OCI-M2 (cell line): ENCODE measurements at regions not wholly inside any gene's neighbourhood (a gene's known extent, or its start where the extent isn't known, plus 50 kb on each side); places are given as distances from the start of the nearest gene placed in this dataset.
"Not testable (repeated sequence)": the region's sequence is repeated elsewhere in the genome, so short reads cannot be mapped to it uniquely, and the experiment has no call there.

Source experiments
- DNase-seq: peaks from one replicate; lab custom pipeline; 2025; ENCODE audit not compliant: unreplicated experiment; lab: John Stamatoyannopoulos, UW

DNA sequence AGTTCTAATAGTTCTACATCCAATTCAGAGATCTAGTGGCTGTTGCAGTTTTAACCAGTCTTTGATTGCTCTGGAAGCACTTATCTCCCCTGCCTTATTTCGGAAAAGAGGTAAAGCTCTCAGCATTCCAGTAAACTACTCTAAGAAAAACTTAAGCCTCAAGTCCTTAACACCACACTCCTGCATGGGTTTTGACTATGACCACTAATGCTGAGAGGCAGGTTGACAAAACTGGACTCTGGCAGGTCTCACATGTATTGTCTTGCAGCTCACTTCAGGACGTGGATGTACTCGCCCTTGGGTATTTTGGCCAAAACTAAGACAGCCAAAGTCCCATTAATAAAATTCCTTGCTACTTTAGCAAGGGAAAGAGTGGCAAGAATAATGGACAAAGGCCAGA lies 405.9 kb upstream of the GRM7 start:
- DNase-seq, result no peak

DNA sequence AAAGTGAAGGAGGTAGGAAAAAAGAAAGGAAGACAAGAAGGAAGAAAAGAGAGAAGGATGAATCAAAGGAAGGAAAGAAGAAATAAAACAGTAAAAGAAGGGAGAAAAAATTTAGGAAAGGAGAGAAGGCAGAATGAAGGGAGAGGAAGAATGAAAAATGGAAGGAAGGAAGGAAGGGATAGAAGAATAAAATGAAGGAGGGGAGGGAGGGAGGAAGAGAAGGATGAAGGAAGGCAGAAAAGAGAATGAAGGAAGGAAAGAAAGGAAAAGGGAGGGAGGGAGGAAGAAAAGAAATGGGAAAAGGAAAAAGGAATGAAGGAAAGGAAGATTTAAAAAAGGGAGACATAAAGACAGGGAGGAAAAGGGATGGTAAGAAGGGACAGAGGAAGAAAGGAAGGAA lies 393.7 kb upstream of the GRM7 start:
- DNase-seq, result no peak

GRCh38 chr3:6468589-6468988 lies 392.3 kb upstream of the GRM7 start:
- no peak for DNase-seq

DNA sequence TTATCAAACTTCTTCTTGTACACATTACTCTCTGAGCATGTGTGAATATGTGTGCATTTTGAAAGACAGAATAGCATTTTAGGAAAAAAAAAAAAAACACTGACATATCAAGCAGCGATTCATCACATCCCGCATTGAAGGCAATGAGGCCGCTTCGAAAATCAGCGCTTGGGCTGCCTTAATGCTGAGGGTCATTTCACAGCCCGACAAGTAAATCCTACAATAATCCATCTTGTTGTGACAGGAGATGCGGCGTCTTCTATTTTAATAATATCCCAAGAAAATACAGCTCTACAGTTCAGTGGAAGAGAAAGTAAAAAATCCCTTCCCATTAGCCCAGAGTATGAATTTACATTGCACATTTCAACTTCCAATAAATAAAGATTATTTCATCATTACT lies 389.2 kb upstream of the GRM7 start:
- DNase-seq, result no peak

DNA sequence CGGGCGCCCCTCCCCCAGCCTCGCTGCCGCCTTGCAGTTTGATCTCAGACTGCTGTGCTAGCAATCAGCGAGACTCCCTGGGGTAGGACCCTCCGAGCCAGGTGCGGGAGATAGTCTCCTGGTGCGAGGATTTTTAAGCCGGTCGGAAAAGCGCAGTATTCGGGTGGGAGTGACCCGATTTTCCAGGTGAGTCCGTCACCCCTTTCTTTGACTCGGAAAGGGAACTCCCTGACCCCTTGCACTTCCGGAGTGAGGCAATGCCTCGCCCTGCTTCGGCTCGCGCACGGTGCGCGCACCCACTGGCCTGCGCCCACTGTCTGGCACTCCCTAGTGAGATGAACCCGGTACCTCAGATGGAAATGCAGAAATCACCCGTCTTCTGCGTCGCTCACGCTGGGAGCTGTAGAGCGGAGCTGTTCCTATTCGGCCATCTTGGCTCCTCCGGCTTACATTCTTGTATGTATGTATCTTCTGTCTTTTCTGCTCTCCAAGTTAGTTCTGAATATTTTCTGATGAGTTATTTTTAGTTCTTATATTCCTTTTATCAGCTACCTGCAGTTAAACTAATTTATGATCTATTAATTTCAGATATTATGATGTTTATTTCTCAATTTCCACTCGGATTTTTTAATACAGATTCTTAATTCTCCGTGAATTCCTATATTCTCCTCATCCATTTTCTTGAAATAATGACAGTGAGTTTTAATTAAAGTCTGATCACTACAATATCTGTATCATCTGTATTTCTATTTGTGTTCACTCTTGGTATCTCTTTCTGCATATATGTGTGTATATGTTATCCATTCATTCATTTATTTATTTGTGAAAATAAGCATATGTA lies 370.2 kb upstream of the GRM7 start:
- DNase-seq, result not testable (repeated sequence)

DNA sequence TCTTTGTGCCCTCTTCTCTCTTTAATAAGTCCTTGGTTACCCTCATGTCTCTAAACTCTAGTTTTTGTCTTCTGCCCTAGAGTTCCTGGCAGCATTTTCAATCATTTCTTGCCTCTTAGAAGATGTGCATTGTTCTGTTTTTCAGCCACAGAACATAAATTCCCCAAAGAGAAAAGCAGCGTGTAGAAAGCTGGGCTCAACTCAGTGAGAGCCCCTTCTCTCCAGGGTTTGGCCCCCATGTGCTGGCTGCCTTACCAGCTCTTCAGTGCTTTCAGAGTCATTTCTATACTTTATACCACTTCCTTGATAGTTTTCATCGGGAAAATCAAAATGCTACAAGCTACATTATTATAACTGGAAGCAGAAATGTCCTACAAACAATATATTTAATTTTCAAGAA lies 369.1 kb upstream of the GRM7 start:
- no peak for DNase-seq

DNA sequence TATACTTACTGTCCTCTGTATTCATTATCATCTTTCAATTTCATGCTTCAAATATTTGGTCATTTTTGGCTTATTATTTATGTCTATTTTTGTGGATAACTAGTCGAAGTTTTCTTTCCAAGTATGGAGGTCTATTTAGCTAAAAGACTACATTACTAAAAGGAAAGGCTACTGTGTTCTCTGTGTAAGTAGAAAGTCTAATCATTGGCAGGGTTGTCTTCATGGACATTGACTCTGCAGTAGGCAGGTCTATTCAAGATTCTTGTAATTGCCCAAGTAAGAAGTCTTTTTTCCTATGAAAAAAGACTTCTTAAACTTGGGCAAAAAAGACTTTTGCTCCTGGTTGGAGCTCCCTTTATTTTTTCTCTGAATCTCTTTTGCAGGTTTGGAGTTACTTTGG lies 368.6 kb upstream of the GRM7 start:
- DNase-seq, result no peak

- not testable (repeated sequence) for DNase-seq
Measured at GRCh38 chr3:6498944-6499343, 362.0 kb upstream of the GRM7 start.

DNA sequence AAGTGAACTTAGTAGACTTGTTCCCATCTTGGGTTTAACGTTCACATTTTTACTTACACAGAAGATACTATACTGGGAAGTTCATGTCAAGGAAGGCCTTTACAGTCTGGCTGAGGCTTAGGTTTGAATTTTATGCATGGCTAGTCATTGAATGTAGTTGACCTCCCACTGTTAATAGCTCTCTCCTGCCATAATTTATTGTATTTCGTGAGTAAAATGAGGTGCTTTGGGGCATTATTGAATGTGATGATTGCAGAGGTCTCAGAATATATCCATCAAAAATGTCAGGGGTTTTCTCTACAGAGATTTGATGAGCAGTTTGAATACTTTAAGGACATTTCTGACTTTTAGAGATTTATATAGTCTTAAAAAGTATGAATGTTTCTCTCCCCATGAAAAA lies 356.6 kb upstream of the GRM7 start:
- DNase-seq, result no peak

- no peak for DNase-seq
Measured at GRCh38 chr3:6504834-6505233, 356.1 kb upstream of the GRM7 start.

GRCh38 chr3:6508410-6508759 lies 352.5 kb upstream of the GRM7 start:
- DNase-seq, result no peak

DNA sequence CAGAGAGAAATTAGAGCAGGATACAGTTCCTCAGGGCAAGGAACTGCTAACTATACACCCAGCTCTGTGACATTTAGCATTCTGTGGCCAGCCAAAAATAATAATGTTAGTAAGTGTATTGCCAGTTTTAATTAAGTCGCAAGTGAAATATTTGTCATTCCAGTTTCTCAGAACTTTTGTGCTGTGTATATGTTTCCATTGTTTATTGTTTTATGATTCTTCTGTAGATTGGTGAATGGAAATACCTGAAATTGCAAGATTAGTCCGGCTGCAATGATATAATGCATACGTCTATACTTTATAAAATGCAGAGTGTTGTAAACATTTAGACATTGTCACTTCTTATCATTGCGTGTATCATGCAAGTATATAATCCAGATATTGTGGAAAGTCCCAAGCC lies 351.3 kb upstream of the GRM7 start:
- DNase-seq, result no peak

DNA sequence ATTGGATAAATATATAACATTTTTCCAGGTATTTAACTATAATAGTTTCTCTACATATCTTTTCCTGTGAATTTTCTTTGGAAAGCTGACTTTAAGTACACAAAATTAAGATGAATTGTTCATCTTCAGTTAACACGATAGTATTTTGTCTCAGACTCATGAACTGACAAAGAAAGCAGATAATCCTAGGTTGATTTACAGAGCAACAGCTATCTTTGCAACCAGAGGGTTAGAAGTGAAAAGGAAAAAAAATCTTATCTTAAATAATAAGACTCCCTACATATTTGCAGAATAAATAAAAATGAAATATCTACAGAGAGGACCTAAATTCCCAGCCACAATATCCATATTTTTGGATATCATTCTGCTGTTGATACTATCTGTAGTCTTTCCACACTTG lies 350.2 kb upstream of the GRM7 start:
- DNase-seq, result no peak

DNA sequence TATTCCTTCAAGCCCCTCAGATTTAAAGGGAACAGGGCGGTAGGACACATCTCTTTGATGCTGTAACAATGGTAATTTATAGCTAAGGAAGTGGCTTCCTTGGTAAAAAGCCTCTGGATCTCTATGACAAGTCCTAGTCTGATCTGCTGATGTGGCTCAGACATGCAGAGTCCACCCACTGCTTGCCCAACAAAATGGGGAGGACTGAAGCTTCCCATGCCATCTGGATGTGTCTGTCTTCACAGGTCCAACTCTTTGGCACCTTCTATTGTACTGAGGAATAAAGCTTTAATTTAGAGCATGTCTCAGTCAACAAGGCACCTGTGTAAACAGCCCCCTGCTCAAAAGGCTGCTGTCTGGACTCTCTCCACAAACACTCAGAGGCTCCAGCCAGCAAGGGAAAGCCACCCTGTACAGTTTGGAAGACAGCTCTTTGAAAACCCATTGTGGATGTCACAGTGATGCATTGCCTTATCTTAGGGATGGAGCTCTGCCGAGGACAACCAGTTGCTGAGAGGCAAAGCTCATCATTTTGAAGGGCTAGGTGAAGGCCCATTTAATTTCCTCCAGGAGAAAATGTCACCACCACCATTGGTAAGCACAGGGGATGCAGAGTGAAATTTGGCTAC lies 348.6 kb upstream of the GRM7 start:
- DNase-seq, result no peak

DNA sequence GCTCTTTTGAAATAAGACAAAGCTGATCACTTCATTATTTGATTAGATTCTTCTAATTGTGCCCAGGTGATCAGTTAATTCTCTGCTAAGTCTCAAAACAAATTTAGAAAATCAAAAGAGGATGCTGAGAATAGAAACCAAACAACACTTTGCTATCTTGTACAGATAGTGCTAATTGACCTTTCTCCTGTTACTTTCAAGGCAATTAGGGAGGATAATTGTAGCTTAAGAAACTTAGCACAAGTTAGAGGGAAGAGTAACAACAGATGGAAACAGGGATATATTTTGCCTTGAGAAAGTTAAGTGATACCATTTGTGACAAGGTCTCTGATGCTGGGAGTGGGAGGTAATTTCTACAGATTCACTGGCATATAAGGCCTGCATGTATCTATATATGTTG lies 344.8 kb upstream of the GRM7 start:
- DNase-seq, result no peak

DNA sequence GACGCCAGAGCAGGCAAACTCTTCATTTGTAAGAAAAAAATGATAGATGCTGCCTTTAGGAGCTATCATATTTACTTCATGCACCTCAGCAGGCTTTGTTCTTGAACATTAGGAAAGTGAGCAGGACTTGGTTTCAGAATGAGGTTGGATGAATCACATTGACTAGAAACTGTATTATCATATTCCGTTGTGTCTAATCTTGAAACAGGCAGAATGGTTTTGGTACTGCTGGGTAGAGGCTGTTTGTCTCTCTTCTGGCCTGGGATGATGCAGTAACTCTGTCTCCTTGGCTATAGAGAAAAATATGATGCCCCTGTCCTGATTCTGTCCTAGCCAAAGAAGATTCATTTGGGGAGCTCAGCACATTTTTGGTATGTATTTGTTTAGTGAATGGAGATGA lies 344.2 kb upstream of the GRM7 start:
- no peak for DNase-seq

GRCh38 chr3:6518709-6519345 lies 342.1 kb upstream of the GRM7 start:
- DNase-seq, result no peak

DNA sequence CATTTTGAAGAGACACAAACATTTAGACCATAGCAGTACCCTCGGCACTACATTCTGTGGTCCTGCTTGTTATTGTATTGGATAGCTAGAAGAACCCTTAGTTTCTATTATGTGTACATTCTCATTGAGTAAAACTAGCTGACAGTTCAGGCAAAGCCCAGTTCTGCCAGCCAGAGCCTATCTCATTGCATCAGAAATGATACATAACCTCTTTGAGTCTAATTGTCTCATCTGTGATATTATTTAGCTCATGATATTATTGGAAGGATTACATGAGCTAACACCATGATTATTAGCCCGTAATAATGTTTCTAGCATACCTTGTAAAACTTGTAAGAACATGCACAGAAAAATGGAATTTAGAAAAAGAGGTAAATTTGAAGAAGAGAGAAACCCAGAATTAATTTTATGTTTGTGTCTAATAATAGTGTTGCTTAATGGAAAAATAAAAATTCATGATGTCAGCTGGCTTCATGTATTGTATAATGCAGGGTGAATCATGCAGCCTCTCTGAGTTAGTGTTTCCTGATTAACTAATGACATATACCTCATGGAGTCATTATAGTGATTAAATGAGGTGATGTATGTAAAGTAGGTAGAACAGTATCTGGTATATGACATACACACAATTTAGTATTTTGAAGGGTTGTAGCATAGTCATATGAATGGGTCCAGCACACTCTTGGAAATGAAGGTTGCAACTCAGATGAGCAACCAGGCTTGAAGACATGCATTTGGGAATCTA lies 339.4 kb upstream of the GRM7 start:
- no peak for DNase-seq

DNA sequence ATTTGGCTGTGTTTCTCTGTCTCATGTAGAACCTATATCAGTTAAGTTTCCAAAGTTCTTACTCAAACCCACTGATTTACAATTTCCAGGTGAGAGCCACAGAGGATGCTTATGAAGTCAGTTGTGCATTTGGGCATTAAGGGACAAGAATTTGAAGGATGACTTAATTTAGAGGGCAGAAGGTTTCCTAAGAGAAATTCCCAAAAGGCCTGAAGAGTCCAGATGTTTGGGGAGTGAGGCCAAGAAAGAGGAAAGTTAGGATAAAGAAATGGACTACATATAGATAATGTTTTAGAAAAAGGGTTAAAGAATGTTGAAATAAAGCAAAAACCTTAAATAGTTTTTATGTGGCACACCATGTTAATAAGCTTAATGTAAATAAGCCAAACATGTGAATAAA lies 338.7 kb upstream of the GRM7 start:
- no peak for DNase-seq

GRCh38 chr3:6523043-6523442 lies 337.9 kb upstream of the GRM7 start:
- no peak for DNase-seq

GRCh38 chr3:6524479-6524878 lies 336.4 kb upstream of the GRM7 start:
- DNase-seq, result no peak

GRCh38 chr3:6526321-6526720 lies 334.6 kb upstream of the GRM7 start:
- no peak for DNase-seq
